HG03175 (cell line): ENCODE measurements at regions not wholly inside any gene's neighbourhood (a gene's known extent, or its start where the extent isn't known, plus 50 kb on each side); places are given as distances from the start of the nearest gene placed in this dataset.

ENCODE experiments used
- ATAC-seq: cut with Tn5 transposase; IDR thresholded peaks from one replicate; pipeline ENCODE4 v1.9.1; 2021; ENCODE audit warnings: mild to moderate bottlenecking, moderate library complexity; ENCODE audit not compliant: unreplicated experiment

- no peak for ATAC-seq
Measured at GRCh38 chr20:40547483-40548091, 141.4 kb downstream of the MAFB start.

- ATAC-seq: no peak
Measured at GRCh38 chr20:40545478-40545877, 143.6 kb downstream of the MAFB start.

DNA sequence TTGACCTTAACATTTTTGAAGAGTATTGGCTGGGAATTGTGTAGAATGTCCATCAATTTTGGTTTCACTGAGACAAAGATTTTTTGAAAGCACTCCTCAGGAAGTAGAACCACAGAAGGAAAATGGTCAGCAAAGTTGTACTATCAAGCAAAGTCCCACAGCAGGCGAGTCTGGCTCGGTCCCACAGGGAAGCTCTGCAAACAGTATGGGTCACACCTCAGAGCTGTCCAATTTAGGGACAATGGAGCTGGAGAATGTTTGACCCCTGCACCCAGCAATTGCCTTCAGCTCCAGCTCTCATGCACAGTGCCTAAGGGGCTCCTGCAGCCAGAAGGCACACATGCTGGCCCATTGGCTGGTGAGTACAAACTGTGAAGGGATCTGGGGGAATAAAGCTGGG lies 147.0 kb downstream of the MAFB start:
- ATAC-seq: no peak

GRCh38 chr20:40540166-40540565 lies 148.9 kb downstream of the MAFB start:
- no peak for ATAC-seq

GRCh38 chr20:40538131-40538530 lies 150.9 kb downstream of the MAFB start:
- no peak for ATAC-seq

DNA sequence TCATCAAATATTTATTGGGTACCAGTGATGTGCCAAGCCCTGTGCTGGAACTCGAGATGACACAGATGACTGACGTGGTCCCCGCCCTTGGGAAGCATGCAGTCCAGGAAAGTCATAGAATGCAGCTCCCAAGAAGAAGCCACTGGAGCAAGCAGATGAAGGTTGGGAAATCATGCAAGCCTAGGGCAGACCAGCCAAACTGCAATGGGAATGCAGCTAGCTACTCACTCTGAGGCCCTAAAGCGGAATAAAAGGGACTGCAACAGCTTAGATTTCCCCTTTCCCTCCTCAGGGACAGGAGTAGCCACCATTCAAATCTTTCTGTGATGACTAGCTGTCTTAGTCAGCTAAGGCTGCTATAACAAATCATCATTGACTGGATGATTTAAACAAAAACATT lies 152.2 kb downstream of the MAFB start:
- no peak for ATAC-seq

GRCh38 chr20:40535816-40536215 lies 153.2 kb downstream of the MAFB start:
- no peak for ATAC-seq

GRCh38 chr20:40532103-40532502 lies 156.9 kb downstream of the MAFB start:
- no peak for ATAC-seq

- no peak for ATAC-seq
Measured at GRCh38 chr20:40525351-40525750, 163.7 kb downstream of the MAFB start.

- ATAC-seq: no peak
Measured at GRCh38 chr20:40524071-40524470, 165.0 kb downstream of the MAFB start.

DNA sequence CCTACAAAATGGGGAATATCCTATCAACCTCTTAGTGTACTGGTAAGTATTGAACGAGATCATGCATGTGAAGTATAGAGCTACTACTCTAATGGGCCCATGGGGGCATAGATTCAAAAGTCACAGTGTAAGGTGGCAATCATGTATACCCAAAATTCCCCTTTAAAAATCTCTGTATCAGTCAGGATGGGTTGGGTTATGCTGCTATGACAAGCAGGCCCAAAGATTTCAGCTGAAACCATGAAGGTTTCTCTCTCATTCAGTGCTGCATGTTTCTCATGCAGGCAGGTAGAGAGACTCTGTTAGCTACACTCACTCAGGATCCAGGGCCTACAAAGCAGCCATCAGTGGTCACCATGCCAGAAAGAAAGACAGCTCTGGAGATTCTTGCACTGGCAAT lies 166.6 kb downstream of the MAFB start:
- ATAC-seq: no peak

DNA sequence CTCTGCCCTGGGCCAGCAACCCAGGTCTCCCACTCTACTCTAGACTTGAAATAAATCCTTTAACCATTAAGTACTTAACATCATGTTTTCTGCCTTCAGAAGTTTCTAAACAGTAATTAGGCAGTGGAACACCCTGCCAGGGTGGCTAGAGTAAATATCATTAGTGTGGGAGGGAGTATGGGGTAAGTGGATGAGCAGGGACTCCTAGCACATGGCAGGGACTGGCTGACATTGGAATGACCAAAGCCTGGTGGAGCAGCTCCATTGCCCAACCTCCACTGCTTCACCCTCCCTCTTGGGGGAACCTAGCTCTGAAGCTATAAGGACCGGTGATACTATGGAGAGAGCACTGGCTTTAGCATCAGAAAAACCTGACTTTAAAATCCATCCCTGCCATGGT lies 167.1 kb downstream of the MAFB start:
- ATAC-seq: no peak

DNA sequence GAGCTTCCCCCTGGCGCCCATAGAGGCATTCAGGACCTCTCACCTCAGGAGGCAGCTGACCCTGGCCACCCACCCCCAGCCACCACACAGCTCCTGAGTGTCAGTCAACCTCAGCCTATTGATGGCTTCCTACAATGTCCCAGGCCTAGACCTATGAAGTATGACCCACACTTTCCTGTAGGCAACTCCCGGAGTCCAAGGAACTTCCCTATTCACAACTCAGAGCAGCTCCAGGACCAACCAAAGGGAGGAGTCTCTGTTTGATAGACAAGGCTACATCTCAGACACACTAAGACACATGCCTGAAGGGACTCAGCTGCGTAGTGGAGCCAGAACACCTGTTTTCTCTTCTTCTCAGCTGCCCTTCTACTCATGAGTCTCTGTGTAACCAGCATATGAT lies 169.1 kb downstream of the MAFB start:
- ATAC-seq: no peak

- ATAC-seq: no peak
Measured at GRCh38 chr20:40512994-40513393, 176.0 kb downstream of the MAFB start.

DNA sequence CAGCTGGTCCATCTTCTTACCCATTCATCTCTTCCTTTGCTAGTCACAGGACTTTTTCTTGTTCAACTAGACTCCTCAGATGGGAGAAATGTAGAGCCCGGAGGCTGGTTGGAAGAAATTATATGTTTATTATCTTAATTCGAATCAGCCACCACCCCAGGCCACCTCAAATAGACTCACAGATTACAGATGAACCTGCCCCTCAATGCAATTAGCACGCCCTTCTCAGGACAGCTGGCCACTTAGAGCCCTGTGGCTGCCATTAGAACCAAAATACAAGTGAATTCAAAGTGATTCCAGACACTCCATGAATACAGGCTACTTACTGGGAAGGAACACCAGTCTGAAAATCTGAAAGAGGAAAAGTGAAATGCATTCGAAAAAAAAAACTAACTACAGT lies 176.4 kb downstream of the MAFB start:
- ATAC-seq: no peak

DNA sequence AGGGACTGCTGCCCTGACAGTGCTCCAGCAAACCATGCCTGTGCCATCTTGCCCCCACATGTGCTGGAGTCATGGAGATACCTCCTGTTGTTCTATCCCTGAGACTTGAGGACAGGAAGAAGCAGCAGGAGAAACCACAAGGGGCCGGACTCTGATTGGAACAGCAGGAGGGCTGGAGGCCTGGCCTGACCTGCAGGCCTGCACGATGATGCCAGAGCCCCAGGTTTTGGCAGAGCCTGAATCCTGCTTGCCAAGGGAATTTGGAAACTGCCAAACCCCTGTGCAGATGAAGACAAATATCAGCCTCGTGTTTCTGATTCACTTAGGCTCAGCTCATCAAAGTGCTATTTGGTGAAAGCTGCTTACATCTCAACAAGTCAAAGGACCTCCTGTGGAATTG lies 177.6 kb downstream of the MAFB start:
- ATAC-seq: no peak

DNA sequence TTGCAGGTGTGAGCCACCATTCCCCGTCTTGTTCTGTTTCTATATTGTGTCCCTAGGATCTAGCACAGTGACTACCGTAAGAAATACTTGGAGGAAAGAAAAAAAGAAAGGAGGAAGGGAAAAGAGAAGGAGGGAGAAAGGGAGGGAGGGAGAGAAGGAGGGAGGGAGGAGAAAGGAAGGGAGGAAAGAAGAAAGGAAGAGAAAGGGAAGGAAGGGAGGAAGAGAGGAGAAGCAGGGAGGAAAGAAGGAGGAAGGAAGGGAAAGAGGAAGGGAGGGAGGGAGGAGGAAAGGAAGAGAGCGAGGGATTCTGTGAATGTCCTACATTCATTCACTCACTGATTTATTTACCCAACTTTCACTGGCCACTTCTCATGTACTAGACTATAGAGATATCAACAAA lies 178.4 kb downstream of the MAFB start:
- no peak for ATAC-seq

DNA sequence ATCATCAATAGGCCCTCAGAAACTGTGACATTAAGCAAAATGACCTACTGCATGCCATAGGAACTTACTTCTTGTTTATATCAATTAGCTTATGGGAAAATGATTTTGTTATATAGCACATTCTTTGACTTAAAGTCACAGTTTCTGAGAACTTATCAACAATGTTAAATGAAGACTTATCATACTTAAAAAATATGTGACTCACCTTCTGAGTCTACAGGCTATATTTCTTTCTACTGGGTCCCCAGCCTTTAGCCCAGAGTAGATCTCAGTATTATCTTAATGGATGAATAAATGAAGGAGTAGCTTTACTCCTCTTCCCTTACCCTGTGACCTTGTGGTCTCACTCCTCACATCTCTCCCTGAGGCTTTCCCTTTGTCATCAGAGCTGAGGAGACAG lies 180.2 kb downstream of the MAFB start:
- ATAC-seq: no peak

- no peak for ATAC-seq
Measured at GRCh38 chr20:40506537-40506939, 182.5 kb downstream of the MAFB start.

GRCh38 chr20:40503119-40503518 lies 185.9 kb downstream of the MAFB start:
- ATAC-seq: no peak

- no peak for ATAC-seq
Measured at GRCh38 chr20:40502576-40502975, 186.5 kb downstream of the MAFB start.

GRCh38 chr20:40499391-40499790 lies 189.6 kb downstream of the MAFB start:
- ATAC-seq: no peak

- no peak for ATAC-seq
Measured at GRCh38 chr20:40497899-40498691, 190.9 kb downstream of the MAFB start.
